ENCODE measurements at regions not wholly inside any gene's neighbourhood (a gene's known extent, or its start where the extent isn't known, plus 50 kb on each side); places are given as distances from the start of the nearest gene placed in this dataset.

GRCh38 chr15:46137443-46137842 is 502.6 kb downstream of the SQOR start:
- no peaks in the 10 kb centered on the region for H3K36me3 Mint-ChIP-seq (ENCODE audit: insufficient read depth)
- DNase-seq (ENCODE audit: low spot score, unreplicated experiment) = no peak
- no peak overlapping the region for H3K27ac Mint-ChIP-seq
- no peaks in the 10 kb centered on the region for H3K4me1 Mint-ChIP-seq (ENCODE audit: low read depth)
- TF ChIP-seq, protein P1, sequence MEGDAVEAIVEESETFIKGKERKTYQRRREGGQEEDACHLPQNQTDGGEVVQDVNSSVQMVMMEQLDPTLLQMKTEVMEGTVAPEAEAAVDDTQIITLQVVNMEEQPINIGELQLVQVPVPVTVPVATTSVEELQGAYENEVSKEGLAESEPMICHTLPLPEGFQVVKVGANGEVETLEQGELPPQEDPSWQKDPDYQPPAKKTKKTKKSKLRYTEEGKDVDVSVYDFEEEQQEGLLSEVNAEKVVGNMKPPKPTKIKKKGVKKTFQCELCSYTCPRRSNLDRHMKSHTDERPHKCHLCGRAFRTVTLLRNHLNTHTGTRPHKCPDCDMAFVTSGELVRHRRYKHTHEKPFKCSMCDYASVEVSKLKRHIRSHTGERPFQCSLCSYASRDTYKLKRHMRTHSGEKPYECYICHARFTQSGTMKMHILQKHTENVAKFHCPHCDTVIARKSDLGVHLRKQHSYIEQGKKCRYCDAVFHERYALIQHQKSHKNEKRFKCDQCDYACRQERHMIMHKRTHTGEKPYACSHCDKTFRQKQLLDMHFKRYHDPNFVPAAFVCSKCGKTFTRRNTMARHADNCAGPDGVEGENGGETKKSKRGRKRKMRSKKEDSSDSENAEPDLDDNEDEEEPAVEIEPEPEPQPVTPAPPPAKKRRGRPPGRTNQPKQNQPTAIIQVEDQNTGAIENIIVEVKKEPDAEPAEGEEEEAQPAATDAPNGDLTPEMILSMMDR (IDR thresholded peaks at IDR 0.05; ENCODE audit: unreplicated experiment) = no peak
- no peak overlapping the region for H3K4me3 Mint-ChIP-seq (ENCODE audit: low read depth)
- H3K9me3 Mint-ChIP-seq (ENCODE audit: low read depth) = peaks cover 9% of the 10 kb centered on the region
- no peaks in the 10 kb centered on the region for H3K27me3 Mint-ChIP-seq

DNA sequence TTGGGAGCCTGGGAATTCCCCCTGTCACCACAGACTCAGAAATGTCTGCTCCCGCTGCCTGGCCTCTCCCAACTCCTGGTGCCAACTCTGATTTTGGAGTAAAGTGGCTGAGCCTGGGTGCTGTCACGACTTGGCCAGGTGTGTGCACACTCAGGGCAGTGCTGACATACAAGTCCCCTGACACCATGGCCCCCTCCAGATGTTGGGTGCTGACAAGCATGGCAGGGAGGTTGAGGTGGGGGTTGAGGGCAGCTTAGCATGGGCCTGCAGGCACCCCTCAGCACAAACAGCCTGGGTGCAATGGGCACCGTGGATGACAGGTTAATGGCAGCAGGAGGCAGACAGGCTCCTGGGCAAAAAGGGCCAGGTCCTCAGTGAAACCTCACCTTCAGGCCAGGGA is 511.2 kb downstream of the SQOR start:
- H3K4me3 Mint-ChIP-seq (ENCODE audit: low read depth) = no peak overlapping the region
- no peaks in the 10 kb centered on the region for H3K36me3 Mint-ChIP-seq (ENCODE audit: insufficient read depth)
- H3K27ac Mint-ChIP-seq = no peak overlapping the region
- DNase-seq (ENCODE audit: low spot score, unreplicated experiment) = no peak
- TF ChIP-seq, protein P1 (IDR thresholded peaks at IDR 0.05; ENCODE audit: unreplicated experiment) = no peak
- H3K27me3 Mint-ChIP-seq = no peaks in the 10 kb centered on the region
- H3K4me1 Mint-ChIP-seq (ENCODE audit: low read depth) = no peaks in the 10 kb centered on the region
- H3K9me3 Mint-ChIP-seq (ENCODE audit: low read depth) = no peaks in the 10 kb centered on the region

- no peaks in the 10 kb centered on the region for H3K36me3 Mint-ChIP-seq (ENCODE audit: insufficient read depth)
- DNase-seq (ENCODE audit: low spot score, unreplicated experiment) = no peak
- no peak overlapping the region for H3K27ac Mint-ChIP-seq
- TF ChIP-seq, protein P1 (IDR thresholded peaks at IDR 0.05; ENCODE audit: unreplicated experiment) = no peak
- H3K27me3 Mint-ChIP-seq = no peaks in the 10 kb centered on the region
- H3K4me3 Mint-ChIP-seq (ENCODE audit: low read depth) = no peak overlapping the region
- H3K9me3 Mint-ChIP-seq (ENCODE audit: low read depth) = no peaks in the 10 kb centered on the region
- no peaks in the 10 kb centered on the region for H3K4me1 Mint-ChIP-seq (ENCODE audit: low read depth)
Observed at GRCh38 chr15:46146915-46147314, 512.1 kb downstream of the SQOR start.

DNA sequence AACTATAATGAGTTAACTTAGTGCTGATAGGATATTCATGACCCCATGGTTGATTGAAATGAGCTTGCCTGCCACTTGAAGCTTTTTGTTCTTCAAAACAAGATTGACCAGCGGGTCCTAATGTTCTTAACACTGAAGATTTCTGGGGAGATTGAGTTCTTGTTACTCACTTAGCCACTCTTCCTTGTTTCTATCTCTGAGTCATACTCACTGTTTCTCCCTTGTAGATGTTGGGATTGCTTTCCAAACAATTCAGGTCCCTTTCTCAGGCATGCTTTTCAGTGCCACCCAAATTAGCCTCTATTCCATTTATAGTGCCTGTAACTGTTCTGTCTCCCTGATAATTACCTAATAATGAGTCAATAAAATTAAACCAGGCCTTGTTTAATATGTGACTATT is 517.0 kb downstream of the SQOR start:
- DNase-seq (ENCODE audit: low spot score, unreplicated experiment) = no peak
- no peaks in the 10 kb centered on the region for H3K9me3 Mint-ChIP-seq (ENCODE audit: low read depth)
- no peaks in the 10 kb centered on the region for H3K4me1 Mint-ChIP-seq (ENCODE audit: low read depth)

DNA sequence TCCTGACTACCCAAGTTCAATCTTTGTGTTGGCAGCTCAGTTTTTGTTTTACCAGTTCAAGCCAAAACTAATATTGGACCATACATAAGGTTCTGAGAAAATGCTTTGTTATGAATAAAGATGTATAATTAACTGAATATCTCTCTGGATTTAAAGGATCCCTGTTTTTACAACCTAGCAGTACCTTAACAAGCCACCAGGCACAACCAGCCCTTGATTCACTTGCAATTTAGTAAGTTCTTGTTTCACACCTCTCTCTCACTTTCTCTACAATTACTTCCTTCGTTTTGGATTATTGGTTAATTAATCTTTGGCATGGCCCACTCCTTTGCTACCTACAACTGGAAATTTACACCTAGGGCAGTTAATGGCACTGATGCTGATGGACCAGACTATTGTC is 531.9 kb downstream of the SQOR start:
- no peaks in the 10 kb centered on the region for H3K4me1 Mint-ChIP-seq (ENCODE audit: low read depth)
- H3K27ac Mint-ChIP-seq = no peak overlapping the region
- TF ChIP-seq, protein P1 (IDR thresholded peaks at IDR 0.05; ENCODE audit: unreplicated experiment) = peak; percentile 15
- H3K36me3 Mint-ChIP-seq (ENCODE audit: insufficient read depth) = no peaks in the 10 kb centered on the region
- H3K4me3 Mint-ChIP-seq (ENCODE audit: low read depth) = no peak overlapping the region
- peaks cover 21% of the 10 kb centered on the region for H3K9me3 Mint-ChIP-seq (ENCODE audit: low read depth)
- no peaks in the 10 kb centered on the region for H3K27me3 Mint-ChIP-seq
- DNase-seq (ENCODE audit: low spot score, unreplicated experiment) = no peak

More for the DNA sequence above, 517.0 kb downstream of the SQOR start:
- TF ChIP-seq, protein P1 (IDR thresholded peaks at IDR 0.05; ENCODE audit: unreplicated experiment) = no peak
- H3K4me3 Mint-ChIP-seq (ENCODE audit: low read depth) = no peak overlapping the region
- H3K27me3 Mint-ChIP-seq = no peaks in the 10 kb centered on the region
- H3K27ac Mint-ChIP-seq = no peak overlapping the region
- H3K36me3 Mint-ChIP-seq (ENCODE audit: insufficient read depth) = no peaks in the 10 kb centered on the region

All from progenitor cell of endocrine pancreas (in vitro differentiated cells).